Stomach (tissue), 8 donors: ENCODE measurements at regions not wholly inside any gene's neighbourhood (a gene's known extent, or its start where the extent isn't known, plus 50 kb on each side); places are given as distances from the start of the nearest gene placed in this dataset.

Experiments used
- DNase-seq, 2 donors: peaks; one replicate each; pipeline versions ENCODE4 v3.0.0 to v3.0.0-alpha.2; 2013 to 2019
- H3K27ac ChIP-seq, 5 donors: fragments of 200-600 bp in 4 of 5; sonication (generic) in 4 of 5; one replicate each; pipeline ENCODE4 v1.5.1; 2013 to 2019; ENCODE audit warnings: mild to moderate bottlenecking in 1 of 5, moderate library complexity in 1 of 5
- H3K27me3 ChIP-seq, 3 donors: fragments of 200-600 bp; sonication (generic); one replicate each; pipeline ENCODE4 v1.5.1; 2017 to 2019; ENCODE audit warnings: mixed run types in 1 of 3
- H3K36me3 ChIP-seq, 4 donors: fragments of 200-600 bp; sonication (generic); 1 replicate in 3 of 4; 2 replicates in 1 of 4; pipeline ENCODE4 v1.5.1; 2016 to 2019
- H3K4me1 ChIP-seq, 4 donors: fragments of 200-600 bp; sonication (generic); one replicate each; pipeline ENCODE4 v1.5.1; 2016 to 2019
- H3K4me3 ChIP-seq, 4 donors: fragments of 200-600 bp; sonication (generic) in 3 of 4; one replicate each; pipeline ENCODE4 v1.5.1; 2016 to 2019; ENCODE audit warnings: mild to moderate bottlenecking in 1 of 4
- H3K9me3 ChIP-seq, 4 donors: fragments of 200-600 bp; sonication (generic); one replicate each; pipeline ENCODE4 v1.5.1; 2016 to 2019
- EP300 ChIP-seq: sonication (generic); formaldehyde crosslinking; IDR thresholded peaks from one replicate; pipeline ENCODE4 v1.6.1; 2017; ENCODE audit warnings: antibody characterized with exemption
- POLR2A ChIP-seq, 4 donors: fragments of 450-650 bp; IDR thresholded peaks; one replicate each; pipeline ENCODE4 v1.6.1; 2016; ENCODE audit warnings: antibody characterized with exemption in 4 of 4, control low read depth in 2 of 4, mild to moderate bottlenecking in 1 of 4, moderate library complexity in 1 of 4
- POLR2AphosphoS5 ChIP-seq, 3 donors: sonication (generic); formaldehyde crosslinking; IDR thresholded peaks; one replicate each; pipeline ENCODE4 v1.6.1; 2016; ENCODE audit warnings: antibody characterized with exemption in 3 of 3
- WGBS, 5 donors: extraction: QIAGEN DNeasy Blood & Tissue Kit in 3 of 5; methylation state at CpG; one replicate each; pipeline versions ENCODE4 v1.1.5 to v1.1.7; 2013 to 2018; 5-methylcytosine and 5-hydroxymethylcytosine counted together
- intact Hi-C: fragments of 100-400 bp; cut with DNase I; formaldehyde crosslinking; loops from one replicate; pipeline ENCODE4 v1.15.1; 2023; ENCODE audit warnings: low total_unique reads
- TF ChIP-seq, protein P1 (sequence below), 7 experiments: fragments of 450-650 bp in 4 of 7; fragments of 200-600 bp in 3 of 7; sonication (generic) in 3 of 7; IDR thresholded peaks; one replicate each; pipeline ENCODE4 v1.5.1; 2016 to 2019; ENCODE audit warnings: antibody characterized with exemption in 7 of 7, control low read depth in 2 of 7, mild to moderate bottlenecking in 1 of 7
- donor health status: healthy with polysubstance abuse.
- donor health status: Bipolar disorder and iron deficiency.
- donor health status: healthy.

- peak in 1 of 2 donors; percentile 55 for DNase-seq
- Histone ChIP-seq H3K36me3 (no peaks in the 10 kb centered on the region), H3K27ac (no peak overlapping the region), H3K27me3 (no peaks in the 10 kb centered on the region), H3K4me3 (no peak overlapping the region), H3K4me1 (no peaks in the 10 kb centered on the region), H3K9me3 (no peaks in the 10 kb centered on the region)
- intact Hi-C loops = no loop called here
- WGBS, 5 donors = 20 to 32% (median 24%) methylated on average over 7 of the region's 7 CpGs
- TF ChIP-seq, protein P1, sequence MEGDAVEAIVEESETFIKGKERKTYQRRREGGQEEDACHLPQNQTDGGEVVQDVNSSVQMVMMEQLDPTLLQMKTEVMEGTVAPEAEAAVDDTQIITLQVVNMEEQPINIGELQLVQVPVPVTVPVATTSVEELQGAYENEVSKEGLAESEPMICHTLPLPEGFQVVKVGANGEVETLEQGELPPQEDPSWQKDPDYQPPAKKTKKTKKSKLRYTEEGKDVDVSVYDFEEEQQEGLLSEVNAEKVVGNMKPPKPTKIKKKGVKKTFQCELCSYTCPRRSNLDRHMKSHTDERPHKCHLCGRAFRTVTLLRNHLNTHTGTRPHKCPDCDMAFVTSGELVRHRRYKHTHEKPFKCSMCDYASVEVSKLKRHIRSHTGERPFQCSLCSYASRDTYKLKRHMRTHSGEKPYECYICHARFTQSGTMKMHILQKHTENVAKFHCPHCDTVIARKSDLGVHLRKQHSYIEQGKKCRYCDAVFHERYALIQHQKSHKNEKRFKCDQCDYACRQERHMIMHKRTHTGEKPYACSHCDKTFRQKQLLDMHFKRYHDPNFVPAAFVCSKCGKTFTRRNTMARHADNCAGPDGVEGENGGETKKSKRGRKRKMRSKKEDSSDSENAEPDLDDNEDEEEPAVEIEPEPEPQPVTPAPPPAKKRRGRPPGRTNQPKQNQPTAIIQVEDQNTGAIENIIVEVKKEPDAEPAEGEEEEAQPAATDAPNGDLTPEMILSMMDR (IDR thresholded peaks at IDR 0.05) = no peak
These were observed 143.9 kb upstream of the FBN2 start for GRCh38 chr5:128681764-128682592.

- H3K4me1 ChIP-seq = no peaks in the 10 kb centered on the region
- 72 to 88% (median 81%) methylated on average over 2 of the region's 2 CpGs for WGBS, 5 donors
- intact Hi-C loops = no loop called here
- H3K27me3 ChIP-seq = no peaks in the 10 kb centered on the region
- H3K36me3 ChIP-seq = no peaks in the 10 kb centered on the region
- DNase-seq = no peak
- no peak overlapping the region for H3K27ac ChIP-seq
- H3K4me3 ChIP-seq = no peak overlapping the region
- no peaks in the 10 kb centered on the region for H3K9me3 ChIP-seq
- TF ChIP-seq EP300 (no peak), POLR2A (IDR thresholded peaks at IDR 0.05) (no peak), POLR2AphosphoS5 (IDR thresholded peaks at IDR 0.05) (no peak)
- TF ChIP-seq, protein P1 (IDR thresholded peaks at IDR 0.05) = no peak
These were observed 144.6 kb upstream of the FBN2 start for GRCh38 chr5:128682669-128683068.

GRCh38 chr5:128684961-128685360 is 146.9 kb upstream of the FBN2 start:
- peak in 1 of 2 donors; percentile 12 for DNase-seq
- TF ChIP-seq EP300 = no peak
- TF ChIP-seq, protein P1 (IDR thresholded peaks at IDR 0.05) = no peak
- no peak for TF ChIP-seq POLR2AphosphoS5 (IDR thresholded peaks at IDR 0.05)
- TF ChIP-seq POLR2A (IDR thresholded peaks at IDR 0.05) = no peak
- Histone ChIP-seq H3K4me1 (no peaks in the 10 kb centered on the region), H3K9me3 (no peaks in the 10 kb centered on the region), H3K36me3 (no peaks in the 10 kb centered on the region), H3K27ac (no peak overlapping the region), H3K27me3 (no peaks in the 10 kb centered on the region), H3K4me3 (no peak overlapping the region)
- WGBS, 5 donors = 90 to 99% (median 94%) methylated on average over 1 of the region's 1 CpG
- intact Hi-C loops = no loop called here

DNA sequence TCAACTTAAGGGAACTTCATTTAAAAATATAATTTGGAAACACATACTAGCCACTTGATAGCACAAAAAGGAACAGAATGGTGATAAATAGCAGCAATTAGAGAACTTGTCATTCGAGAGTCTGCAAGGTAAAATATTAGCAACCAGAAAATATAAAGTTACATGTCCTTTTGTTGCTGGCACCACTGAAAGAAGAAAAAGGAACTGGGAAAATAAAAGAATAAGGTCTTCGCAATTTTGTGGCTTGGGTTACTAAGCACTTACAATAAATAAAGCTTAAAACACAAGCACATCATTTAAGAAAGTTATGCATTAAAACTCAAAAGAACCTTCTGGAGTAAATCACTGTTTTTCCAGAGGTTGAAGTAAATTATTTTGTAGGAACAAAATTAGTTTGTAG is 149.9 kb upstream of the FBN2 start:
- TF ChIP-seq POLR2A (IDR thresholded peaks at IDR 0.05) = no peak
- TF ChIP-seq EP300 = no peak
- TF ChIP-seq, protein P1 (IDR thresholded peaks at IDR 0.05) = no peak
- TF ChIP-seq POLR2AphosphoS5 (IDR thresholded peaks at IDR 0.05) = no peak
- H3K36me3 ChIP-seq = no peaks in the 10 kb centered on the region
- no peaks in the 10 kb centered on the region for H3K4me1 ChIP-seq
- H3K9me3 ChIP-seq = no peaks in the 10 kb centered on the region
- DNase-seq = no peak
- WGBS, 5 donors = 73 to 90% (median 78%) methylated on average over 2 of the region's 2 CpGs
- intact Hi-C loops = no loop called here
- H3K27ac ChIP-seq = no peak overlapping the region
- H3K27me3 ChIP-seq = no peaks in the 10 kb centered on the region
- H3K4me3 ChIP-seq = no peak overlapping the region
